Adrenal gland (tissue), 9 donors: ENCODE measurements at regions not wholly inside any gene's neighbourhood (a gene's known extent, or its start where the extent isn't known, plus 50 kb on each side); places are given as distances from the start of the nearest gene placed in this dataset.

Experiments used
- DNase-seq, 7 donors: peaks; one replicate each; pipeline ENCODE4 v3.0.0-alpha.2; 2019 to 2020
- H3K27ac ChIP-seq, 5 donors: fragments of 200-600 bp; sonication (generic) in 4 of 5; 1 replicate in 3 of 5; 2 replicates in 2 of 5; pipeline versions ENCODE4 v1.5.1 to v1.8.0; 2016 to 2020; ENCODE audit warnings: mild to moderate bottlenecking in 1 of 5
- H3K27me3 ChIP-seq: fragments of 200-600 bp; 2 replicates; pipeline ENCODE4 v1.8.0; 2021
- H3K36me3 ChIP-seq, 2 donors: fragments of 200-600 bp; replicated peaks in 1 of 2; 1 replicate in 1 of 2; 2 replicates in 1 of 2; pipeline versions ENCODE4 v1.5.1 to v1.8.0; 2018 to 2022
- H3K4me1 ChIP-seq, 2 donors: fragments of 200-600 bp; replicated peaks in 1 of 2; 1 replicate in 1 of 2; 2 replicates in 1 of 2; pipeline versions ENCODE4 v1.5.1 to v1.8.0; 2018 to 2021
- H3K4me3 ChIP-seq, 4 donors: fragments of 200-600 bp; sonication (generic) in 3 of 4; one replicate each; pipeline ENCODE4 v1.5.1; 2016 to 2018
- H3K9me3 ChIP-seq, 3 donors: fragments of 200-600 bp; sonication (generic) in 1 of 3; replicated peaks in 1 of 3; 1 replicate in 2 of 3; 2 replicates in 1 of 3; pipeline versions ENCODE4 v1.5.1 to v1.8.0; 2016 to 2021
- POLR2A ChIP-seq, 2 donors: fragments of 450-650 bp; IDR thresholded peaks; one replicate each; pipeline ENCODE4 v1.6.1; 2017; ENCODE audit warnings: antibody characterized with exemption in 2 of 2, mild to moderate bottlenecking in 2 of 2, moderate library complexity in 1 of 2
- WGBS, 4 donors: extraction: QIAGEN DNeasy Blood & Tissue Kit in 2 of 4; methylation state at CpG; one replicate each; pipeline versions ENCODE4 v1.1.5 to v1.1.7; 2013 to 2017; 5-methylcytosine and 5-hydroxymethylcytosine counted together
- intact Hi-C, 2 donors: fragments of 100-400 bp; cut with DNase I; formaldehyde crosslinking; loops; one replicate each; pipeline versions ENCODE4 v1.14.1 to v1.15.0; 2022 to 2023
- TF ChIP-seq, protein P1 (sequence below), 6 experiments: fragments of 450-650 bp in 4 of 6; fragments of 200-600 bp in 2 of 6; sonication (generic) in 1 of 6; IDR thresholded peaks; 1 replicate in 5 of 6; 2 replicates in 1 of 6; pipeline versions ENCODE4 v1.5.1 to v1.8.0; 2016 to 2021; ENCODE audit warnings: antibody characterized with exemption in 6 of 6, mild to moderate bottlenecking in 2 of 6, moderate library complexity in 1 of 6
- donor health status: healthy with polysubstance abuse.
- donor health status: Bipolar disorder and iron deficiency.
- donor health status: DM: yes; HTN: yes; CAD: no.
- donor health status: DM: no; HTN: no; CAD: no.
- donor health status: DM: no; HTN: no; CAD: no.

DNA sequence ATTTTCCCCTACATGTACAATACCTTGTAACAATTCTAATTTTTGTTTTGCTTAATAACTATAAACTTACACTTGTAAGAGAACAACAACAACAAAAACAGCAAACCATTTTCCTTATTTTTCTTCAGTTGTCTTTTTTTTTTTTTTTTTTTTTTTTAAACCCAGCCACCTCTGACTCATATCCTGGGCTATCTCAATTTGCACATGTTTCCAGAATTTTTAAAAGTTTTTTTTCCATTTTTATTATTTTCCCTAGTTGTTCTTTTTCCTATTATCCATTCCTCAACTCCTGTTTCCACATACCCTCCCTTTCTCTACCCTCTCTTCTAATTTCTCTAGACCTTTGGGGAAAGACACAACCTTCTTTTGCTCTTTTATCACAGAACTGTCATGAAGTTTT lies 112.5 kb downstream of the EFEMP1 start:
- Histone ChIP-seq H3K27ac (no peak overlapping the region), H3K36me3 (no peaks in the 10 kb centered on the region), H3K9me3 (no peaks in the 10 kb centered on the region), H3K27me3 (no peaks in the 10 kb centered on the region), H3K4me1 (no peaks in the 10 kb centered on the region), H3K4me3 (no peak overlapping the region)
- intact Hi-C loops: no loop called here
- no peak for DNase-seq
- TF ChIP-seq, protein P1, sequence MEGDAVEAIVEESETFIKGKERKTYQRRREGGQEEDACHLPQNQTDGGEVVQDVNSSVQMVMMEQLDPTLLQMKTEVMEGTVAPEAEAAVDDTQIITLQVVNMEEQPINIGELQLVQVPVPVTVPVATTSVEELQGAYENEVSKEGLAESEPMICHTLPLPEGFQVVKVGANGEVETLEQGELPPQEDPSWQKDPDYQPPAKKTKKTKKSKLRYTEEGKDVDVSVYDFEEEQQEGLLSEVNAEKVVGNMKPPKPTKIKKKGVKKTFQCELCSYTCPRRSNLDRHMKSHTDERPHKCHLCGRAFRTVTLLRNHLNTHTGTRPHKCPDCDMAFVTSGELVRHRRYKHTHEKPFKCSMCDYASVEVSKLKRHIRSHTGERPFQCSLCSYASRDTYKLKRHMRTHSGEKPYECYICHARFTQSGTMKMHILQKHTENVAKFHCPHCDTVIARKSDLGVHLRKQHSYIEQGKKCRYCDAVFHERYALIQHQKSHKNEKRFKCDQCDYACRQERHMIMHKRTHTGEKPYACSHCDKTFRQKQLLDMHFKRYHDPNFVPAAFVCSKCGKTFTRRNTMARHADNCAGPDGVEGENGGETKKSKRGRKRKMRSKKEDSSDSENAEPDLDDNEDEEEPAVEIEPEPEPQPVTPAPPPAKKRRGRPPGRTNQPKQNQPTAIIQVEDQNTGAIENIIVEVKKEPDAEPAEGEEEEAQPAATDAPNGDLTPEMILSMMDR (IDR thresholded peaks at IDR 0.05): no peak
- TF ChIP-seq POLR2A (IDR thresholded peaks at IDR 0.05): no peak

DNA sequence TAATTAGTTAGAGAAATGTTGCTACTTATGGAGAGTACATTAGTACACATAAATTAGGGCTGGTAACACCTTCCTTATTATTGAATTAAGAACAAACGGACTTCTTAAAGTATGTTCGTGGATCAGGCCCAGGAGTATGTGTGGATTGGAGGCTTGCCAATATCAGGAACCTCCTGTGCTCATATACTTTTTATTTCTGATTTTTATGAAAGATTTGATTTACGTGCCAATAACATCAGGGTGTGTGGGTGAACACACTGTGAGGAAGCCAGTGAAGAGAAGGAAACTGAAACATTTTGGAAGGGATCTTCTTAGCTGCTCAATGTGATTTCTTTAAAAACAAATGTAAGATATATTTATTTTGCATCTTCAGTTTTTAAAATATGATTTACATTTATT lies 113.0 kb downstream of the EFEMP1 start:
- DNase-seq: no peak
- TF ChIP-seq, protein P1 (IDR thresholded peaks at IDR 0.05): no peak
- no peak for TF ChIP-seq POLR2A (IDR thresholded peaks at IDR 0.05)
- H3K27me3 ChIP-seq: no peaks in the 10 kb centered on the region
- intact Hi-C loops: no loop called here
- no peak overlapping the region for H3K27ac ChIP-seq
- no peak overlapping the region for H3K4me3 ChIP-seq
- H3K4me1 ChIP-seq: no peaks in the 10 kb centered on the region
- H3K9me3 ChIP-seq: no peaks in the 10 kb centered on the region
- no peaks in the 10 kb centered on the region for H3K36me3 ChIP-seq
- WGBS, 4 donors: 69 to 83% (median 72%) methylated on average over 3 of the region's 3 CpGs

DNA sequence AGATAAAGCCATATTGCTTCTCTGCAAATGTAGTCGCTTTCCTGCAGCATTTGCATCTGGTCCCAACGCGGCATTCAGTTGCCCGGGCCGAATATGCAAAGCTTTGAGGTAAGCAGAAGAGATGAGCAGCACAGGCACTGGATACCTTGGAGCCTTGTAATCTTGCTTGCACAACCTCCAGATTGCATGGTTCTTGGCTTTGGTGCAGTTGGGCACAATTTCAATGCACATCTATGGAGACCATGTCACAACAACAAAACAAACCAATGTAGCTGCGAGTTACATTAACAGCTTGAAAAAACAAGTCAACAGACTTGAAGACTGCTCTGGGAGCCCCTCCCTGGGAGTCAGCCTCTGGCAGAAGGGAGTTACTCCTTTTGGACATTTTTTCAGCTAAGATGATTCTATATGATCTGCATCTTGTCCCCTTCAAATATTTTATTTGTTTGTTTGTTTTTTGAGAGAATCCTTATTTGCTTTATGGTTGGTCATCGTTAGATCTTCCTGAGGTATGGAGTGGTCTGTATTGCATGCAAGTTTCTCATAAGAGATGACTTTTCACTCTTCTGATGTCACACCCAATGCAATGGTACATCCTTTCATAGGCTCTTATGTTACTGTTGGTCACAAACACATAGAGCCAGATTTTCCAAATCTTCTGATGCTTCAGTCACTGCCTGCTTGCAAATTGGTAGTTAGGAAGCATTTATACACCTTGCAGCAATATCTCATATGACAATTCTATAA lies 113.5 kb downstream of the EFEMP1 start:
- Histone ChIP-seq H3K9me3 (no peaks in the 10 kb centered on the region), H3K4me3 (no peak overlapping the region), H3K27ac (no peak overlapping the region), H3K27me3 (no peaks in the 10 kb centered on the region), H3K4me1 (no peaks in the 10 kb centered on the region), H3K36me3 (no peaks in the 10 kb centered on the region)
- 52 to 68% (median 61%) methylated on average over 7 of the region's 7 CpGs for WGBS, 4 donors
- intact Hi-C loops: no loop called here
- DNase-seq: peak in 1 of 7 donors; percentile 28
- no peak for TF ChIP-seq POLR2A (IDR thresholded peaks at IDR 0.05)
- TF ChIP-seq, protein P1 (IDR thresholded peaks at IDR 0.05): no peak

DNA sequence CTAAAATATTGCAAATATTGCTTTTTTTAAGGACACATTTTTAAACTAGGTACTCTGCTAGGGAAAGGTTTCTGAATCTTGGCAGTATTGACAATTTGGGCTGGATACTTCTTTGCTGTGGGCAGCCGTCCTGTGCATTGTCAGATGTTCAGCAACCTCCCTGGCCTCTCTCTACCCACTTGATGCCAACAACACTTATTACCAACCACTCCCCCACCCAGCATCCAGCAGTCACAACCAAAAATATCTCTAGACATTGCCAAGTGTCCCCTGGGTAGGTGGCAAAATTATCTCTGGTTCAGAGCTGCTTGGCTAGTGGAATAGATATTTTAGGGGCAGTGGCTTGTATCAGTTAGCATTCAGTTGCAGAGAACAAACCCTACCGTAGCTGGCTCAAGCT lies 114.3 kb upstream of the PNPT1 start:
- Histone ChIP-seq H3K27ac (no peak overlapping the region), H3K4me1 (no peaks in the 10 kb centered on the region), H3K27me3 (no peaks in the 10 kb centered on the region), H3K36me3 (no peaks in the 10 kb centered on the region), H3K9me3 (no peaks in the 10 kb centered on the region), H3K4me3 (no peak overlapping the region)
- no peak for DNase-seq
- TF ChIP-seq, protein P1 (IDR thresholded peaks at IDR 0.05): no peak
- no peak for TF ChIP-seq POLR2A (IDR thresholded peaks at IDR 0.05)
- WGBS, 4 donors: 70 to 76% (median 74%) methylated on average over 2 of the region's 2 CpGs
- intact Hi-C loops: no loop called here
